Left renal cortex interstitium (tissue), 4 donors: ENCODE measurements at regions not wholly inside any gene's neighbourhood (a gene's known extent, or its start where the extent isn't known, plus 50 kb on each side); places are given as distances from the start of the nearest gene placed in this dataset.
"Not testable (repeated sequence)": the region's sequence is repeated elsewhere in the genome, so short reads cannot be mapped to it uniquely, and the experiment has no call there.

ENCODE experiments used
- DNase-seq, 4 donors: peaks; one replicate each; pipeline ENCODE4 v3.0.0-alpha.2; 2013; ENCODE audit warnings: low read depth in 4 of 4, low spot score in 2 of 4, missing footprints in 1 of 4

DNA sequence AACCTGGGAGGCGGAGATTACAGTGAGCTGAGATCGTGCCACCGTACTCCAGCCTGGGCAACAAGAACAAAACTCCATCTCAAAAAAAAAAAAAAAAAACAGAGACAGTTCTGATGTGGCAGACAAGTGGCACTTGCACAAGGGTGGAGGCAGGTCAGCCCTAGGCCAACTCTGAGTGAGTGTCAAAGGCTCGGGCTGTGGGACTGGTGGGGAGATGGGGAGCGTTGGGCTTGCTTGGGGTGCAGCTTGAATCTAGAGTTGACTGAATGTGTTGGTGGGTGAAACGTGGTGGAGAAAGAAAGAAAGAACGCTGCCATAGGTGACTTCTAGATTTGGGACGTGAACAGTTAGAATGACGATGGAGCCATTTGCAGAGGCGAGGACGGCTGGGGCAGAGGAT lies 121.3 kb upstream of the SPACA7 start:
- no peak for DNase-seq

DNA sequence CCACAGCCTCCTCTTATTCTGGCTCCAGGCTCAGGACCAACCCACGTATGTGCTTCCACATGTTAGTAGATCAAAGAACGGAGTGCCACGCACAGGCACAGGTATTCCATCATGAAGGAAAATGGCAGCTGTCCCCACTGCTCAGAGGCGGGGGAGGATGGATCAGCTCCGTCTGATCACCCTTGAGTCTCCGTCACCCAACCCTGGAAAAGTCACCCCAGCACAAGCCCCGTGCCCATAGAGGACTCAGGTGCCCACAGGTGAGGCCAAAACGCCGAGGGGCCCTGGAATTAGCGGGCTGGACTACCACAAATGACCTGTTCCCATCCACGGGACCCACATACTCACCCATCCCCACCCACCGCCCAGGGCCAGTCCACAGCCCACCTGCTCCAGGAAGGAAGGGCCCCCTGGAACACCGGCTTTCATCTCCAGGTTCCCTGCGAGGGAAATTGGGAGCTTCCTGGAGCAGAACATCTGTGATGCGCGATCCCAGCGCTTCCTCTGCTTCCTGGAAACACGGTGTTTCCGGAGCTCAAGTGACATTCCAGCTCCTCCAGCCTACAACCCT lies 120.5 kb upstream of the SPACA7 start:
- DNase-seq: no peak

DNA sequence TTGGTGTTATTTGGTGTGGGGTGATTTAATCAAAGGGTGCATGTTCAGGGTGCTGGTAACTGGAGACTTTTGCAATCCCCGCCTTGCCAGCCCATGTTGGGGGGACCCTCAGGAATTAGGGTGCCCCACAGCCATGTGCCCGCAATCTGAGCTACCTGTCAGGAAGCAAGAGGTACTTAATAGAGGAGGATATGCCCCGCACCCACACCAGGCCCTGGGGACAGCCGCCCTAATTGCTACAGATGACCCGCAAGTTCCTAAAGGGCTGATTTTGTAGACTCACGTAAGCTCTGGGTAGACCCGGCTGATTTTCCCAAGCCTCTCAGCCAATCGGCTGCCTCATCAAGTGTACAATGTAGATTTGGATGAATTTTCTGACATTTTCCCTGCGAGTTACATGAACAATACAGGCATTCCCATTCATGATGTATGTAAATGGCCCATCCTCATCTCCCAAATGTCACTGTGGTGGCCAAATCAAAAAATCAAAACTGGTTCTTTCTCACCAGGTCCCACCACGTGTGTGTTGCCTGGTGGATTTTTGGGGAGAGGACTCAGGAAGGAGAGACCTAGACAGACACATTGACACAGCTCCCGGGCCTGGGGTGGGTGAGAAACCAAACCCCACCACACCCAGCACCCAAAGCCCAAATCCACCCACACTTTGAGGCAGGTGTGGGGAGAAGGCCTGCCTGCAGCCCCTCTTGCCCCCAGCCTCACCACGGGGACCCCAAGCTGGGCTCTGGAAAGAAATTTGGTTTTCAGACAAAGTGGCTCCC lies 119.2 kb upstream of the SPACA7 start:
- no peak for DNase-seq

DNA sequence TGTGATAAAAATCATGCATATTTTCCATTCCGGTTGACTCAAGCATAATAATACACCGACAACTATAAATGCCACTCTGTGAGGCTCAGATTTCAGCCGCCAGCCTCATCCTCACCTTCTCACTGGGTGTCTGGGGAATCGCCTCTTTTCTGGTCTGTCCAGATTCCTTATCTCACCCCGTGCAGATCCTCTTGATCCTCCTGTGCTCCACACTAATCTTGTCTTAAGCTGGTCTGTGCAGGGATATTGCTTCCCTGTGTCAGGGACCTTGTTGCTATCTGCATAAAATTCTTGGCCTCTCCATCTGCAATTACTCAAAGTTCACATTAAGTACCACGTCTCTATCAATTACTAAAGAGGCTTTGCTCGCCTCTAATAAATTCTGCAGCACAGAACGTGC lies 116.6 kb upstream of the SPACA7 start:
- no peak for DNase-seq

DNA sequence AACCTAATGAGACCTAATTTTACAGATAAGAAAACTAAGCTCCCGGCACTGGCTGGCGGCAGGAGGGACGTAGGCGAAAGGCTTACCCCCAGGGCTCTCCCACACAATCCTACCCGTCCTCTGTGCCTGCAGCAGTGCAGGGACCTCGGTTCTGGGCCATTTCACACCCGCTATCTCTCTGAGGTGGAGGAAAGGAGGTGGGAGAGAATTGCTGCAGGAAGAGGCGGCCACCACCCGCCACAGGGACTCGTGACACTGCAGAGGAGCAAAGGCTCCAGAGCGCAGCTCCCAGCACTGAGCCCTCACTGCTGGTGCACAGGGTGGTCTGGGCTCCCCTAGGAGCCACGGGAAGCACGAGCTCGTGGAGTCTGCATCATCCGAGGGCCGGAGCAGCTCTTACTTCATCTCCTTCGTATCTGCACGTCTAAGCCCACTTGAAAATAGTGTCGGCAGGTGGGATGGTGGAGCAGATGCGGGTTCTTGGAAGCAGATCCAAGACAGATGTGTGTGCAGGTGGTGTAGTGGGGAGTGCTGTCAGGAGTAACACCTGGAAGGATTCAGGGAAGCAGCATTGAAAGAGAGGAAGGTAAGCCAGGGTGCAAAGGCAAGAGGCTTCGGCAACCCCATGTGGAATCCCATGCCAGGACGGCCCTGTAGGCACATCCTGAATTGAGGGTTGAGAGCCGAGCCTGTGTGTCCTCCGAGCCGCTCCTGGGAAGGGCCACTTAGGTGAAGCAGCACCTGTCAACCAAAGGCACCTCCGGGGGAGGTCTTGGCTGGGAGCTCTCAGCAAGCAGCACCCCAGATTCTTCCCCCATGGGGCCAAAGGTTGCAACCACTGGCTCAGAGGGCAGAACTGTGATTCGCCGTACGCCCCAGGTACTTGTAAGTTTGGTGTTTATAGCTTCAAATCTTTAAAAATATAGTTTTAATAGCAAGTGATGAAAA lies 115.8 kb upstream of the SPACA7 start:
- DNase-seq: no peak

DNA sequence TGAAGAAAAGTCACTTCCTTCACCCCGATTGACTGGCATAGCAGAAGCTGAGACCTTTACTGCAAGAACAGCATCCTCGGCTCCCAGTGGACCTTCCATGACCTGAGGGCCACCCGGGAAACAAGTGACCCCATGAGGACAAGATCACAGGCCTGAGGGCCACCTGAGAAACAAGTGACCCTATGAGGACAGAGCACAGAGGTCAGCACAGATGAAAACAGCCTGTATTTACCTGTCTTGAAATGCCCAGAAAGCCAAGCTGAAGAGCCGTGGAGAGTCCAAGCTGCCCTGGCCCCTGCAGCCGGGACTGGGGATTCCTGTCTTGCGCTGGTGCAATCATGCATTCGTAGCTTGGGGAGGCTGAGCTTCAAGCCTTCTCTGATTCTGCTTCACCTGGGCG lies 114.2 kb upstream of the SPACA7 start:
- DNase-seq: no peak

DNA sequence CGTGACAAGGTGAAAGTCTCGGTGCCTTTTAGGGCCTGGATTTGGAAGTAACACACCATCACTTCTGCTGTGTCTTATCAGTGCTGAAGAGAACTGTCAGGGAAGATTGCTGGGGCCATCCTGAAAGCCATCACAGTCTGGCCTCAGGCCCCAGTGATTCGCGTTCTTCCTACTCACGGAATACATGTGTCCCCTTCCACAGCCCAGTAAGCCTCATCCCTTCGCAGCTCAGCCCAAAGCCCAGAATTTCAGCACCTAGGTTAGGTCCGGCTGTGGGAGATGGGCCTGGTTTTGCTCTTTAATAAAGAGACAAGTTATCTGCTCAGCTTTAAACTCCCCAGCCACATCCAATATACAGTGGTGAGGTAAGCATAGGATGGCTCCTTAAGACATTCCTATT lies 113.0 kb upstream of the SPACA7 start:
- DNase-seq: no peak

DNA sequence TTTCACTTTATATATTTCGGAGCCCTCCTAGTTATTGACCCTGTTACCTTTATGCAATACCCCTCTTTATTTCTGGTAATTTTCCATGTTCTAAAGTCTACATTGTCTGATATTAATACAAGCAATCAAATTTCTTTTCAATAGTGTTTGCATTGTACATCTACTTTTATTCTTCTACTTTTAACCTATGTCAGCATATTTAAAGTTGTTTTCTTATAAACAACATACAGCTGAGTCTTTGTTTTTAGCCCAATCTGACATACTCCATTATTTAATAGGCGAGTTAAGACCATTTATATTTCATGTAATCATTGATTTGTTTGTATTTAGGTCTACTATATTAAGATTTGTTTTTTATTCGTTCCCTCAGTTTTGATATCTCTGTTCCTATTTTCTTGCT lies 108.5 kb upstream of the SPACA7 start:
- no peak for DNase-seq

DNA sequence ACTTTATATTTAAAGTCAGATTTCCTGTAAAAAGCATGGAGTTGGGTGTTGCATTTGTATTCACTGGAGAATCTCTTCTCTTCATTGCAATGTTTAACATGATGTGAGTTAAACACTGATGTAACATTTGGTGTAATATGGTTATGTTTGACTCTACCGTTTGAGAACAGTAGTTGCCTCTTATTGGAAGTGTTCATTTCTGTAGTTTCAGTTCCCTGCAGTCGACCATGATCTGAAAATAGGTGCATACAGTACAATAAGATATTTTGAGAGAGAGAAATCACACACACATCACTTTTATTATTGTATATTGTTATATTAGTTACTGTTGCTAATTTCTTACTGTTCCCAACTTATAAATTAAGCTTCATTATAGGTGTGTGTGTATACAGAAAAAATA lies 105.2 kb upstream of the SPACA7 start:
- no peak for DNase-seq

DNA sequence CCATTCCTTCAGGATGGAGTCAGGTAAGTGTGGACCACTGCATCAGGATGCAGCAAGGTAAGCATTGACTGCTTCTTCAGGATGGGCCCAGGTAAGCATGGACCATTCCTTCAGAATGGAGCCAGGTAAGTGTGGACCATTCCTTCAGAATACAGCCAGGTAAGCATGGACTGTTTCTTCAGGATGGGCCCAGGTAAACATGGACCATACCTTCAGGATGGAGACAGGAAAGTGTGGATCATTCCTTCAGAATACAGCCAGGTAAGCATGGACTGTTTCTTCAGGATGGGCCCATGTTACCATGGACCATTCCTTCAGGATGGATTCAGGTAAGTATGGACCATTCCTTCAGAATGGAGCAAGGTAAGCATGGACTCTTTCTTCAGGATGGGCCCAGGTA lies 89.4 kb upstream of the SPACA7 start:
- DNase-seq: not testable (repeated sequence)

DNA sequence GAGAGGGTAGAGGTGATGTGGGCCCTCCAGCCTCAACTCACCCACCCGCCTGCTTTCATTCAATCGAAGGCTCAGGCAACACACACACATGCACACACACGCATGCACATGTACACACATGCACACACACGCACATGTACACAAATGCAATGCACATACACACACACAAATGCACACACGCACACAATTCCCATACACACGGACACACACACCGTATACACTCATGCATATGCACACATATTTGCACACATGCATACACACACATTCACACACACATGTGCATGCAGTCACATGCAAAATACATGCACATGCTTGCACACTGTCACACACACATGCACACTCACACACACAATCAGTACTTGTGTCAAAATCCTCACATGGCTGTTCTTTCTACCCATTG lies 55.9 kb upstream of the SPACA7 start:
- DNase-seq: no peak

DNA sequence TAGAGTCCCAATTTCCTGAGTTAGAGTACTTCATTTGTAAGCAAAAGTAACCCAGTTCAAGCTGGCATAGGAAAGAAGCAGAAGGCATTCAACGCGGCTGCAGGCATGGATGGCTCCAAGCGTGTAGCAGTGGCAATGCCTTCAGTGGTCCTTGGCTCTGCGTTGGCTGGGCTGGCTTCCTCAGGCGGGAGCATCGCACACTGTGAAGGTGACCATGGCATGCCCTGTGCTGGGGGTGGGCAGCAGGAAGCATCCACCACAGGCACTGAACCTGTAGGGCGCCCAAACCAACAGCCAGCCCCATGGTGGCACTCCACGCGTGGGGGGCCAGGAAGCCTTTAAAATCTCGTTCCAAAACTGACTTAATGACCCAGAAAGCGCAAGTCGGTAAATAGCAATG lies 53.6 kb upstream of the SPACA7 start:
- DNase-seq: no peak

DNA sequence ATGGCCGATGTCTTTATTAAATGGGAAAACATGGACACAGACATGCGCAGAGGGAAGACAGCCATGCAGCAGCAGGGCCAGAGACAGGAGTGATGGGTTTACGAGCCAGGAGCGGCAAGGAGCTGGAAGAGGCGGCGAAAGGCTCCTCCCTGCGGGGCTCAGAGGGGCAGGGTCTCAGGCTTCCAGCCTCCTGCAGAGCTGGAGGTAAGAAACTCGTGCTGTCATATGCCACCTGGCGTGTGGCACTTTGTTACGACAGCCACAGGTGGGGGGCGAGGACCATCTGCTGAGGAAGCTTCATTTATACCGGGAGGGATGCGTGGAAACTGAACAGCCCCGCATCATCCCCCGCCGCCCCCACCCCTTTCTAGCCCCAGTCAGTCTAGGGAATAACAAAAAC lies 52.0 kb upstream of the SPACA7 start:
- no peak for DNase-seq

DNA sequence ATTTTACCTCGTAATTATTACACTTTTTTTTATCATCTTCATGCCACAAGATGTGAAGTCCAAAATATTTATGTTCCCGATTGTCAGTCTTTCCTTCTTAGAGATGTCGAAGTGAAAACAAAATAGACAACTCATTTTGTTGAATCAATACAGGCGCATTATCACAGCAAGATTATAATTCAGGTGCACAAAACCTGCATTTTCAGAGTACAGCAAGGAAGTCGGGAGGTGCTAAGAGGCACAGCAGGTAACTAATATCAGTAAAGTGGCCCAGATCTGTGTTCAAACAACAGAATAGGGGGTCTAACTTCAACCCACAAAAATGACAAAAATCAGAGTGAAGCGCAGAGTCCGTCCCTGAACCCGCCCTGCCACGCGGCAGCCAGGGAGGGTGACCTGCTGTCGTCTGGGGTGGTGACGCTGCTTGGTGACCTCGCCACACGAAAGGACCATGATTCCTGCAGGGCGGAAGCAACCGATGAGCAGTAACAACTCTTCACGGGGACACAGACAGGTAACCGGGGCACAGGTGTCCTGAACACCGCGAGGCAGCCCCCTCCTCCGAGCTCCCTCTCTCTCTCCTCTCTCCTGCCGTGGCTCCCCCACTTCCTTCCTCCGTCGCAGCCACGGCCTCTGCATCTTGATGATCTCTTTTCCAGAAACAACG lies 50.9 kb upstream of the SPACA7 start:
- DNase-seq: no peak

DNA sequence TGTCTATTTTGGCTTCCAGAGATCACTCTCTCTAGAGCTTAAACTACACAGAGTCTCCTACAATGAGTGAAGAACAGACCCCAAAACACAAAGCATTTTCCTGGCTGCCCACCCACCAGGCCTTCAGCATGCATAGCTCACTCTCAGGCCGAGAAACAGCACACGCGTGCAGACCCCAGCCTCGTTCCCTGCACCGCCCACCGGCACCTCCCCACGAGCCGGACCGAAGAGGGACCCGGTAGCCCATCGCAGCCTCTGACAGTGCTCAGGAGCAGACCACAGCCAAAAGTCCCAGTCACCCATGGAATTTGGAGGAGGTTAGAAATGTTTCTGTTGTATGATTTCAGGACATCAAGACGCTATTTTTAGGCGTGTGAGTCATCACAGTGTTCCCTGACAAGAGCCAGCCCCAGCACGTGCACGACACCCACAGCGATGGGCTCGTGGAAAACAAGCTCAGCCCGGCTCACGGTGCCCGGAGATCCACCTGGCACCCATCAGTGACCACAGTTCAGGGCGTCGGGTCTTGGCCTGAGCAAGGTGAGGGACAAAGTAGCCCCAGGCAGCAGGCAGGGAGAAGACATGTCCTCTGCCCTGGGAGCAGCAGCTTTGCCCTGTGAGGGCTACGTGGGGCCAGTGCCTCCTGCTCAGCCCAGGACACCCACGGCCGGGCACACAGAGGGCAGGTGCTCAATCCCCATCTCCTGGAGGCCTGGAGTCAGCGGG lies 50.1 kb upstream of the SPACA7 start:
- DNase-seq: no peak
